ENCODE measurements at regions not wholly inside any gene's neighbourhood (a gene's known extent, or its start where the extent isn't known, plus 50 kb on each side); places are given as distances from the start of the nearest gene placed in this dataset.

DNA sequence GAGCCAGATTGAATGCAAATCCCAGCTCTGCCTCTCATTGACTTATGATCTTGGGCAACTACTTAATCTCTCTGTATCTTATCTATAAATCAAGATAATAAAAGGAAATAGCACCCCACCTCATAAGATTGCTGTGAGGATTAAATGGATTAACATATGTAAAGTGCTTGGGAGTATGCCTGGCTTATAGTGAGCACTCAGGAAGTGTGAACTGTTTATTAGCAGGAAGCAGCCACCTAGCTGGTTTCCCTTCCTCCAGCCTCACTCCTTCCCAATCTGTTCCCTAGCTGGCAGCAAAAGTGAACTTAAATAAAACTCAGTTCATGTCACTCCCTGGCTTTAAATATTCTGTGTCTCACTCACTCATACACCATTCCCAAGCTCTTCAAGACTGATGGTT, 526.6 kb upstream of the PKDCC start:
- Mint-ChIP-seq H3K9me3 (no peaks in the 10 kb centered on the region), H3K4me3 (no peak overlapping the region), H3K27ac (no peak overlapping the region), H3K36me3 (no peaks in the 10 kb centered on the region), H3K27me3 (no peaks in the 10 kb centered on the region), H3K4me1 (no peaks in the 10 kb centered on the region)
- ATAC-seq (ENCODE audit: low read depth) (no peak), DNase-seq (ENCODE audit: low spot score in 2 of 2) (no peak)

DNA sequence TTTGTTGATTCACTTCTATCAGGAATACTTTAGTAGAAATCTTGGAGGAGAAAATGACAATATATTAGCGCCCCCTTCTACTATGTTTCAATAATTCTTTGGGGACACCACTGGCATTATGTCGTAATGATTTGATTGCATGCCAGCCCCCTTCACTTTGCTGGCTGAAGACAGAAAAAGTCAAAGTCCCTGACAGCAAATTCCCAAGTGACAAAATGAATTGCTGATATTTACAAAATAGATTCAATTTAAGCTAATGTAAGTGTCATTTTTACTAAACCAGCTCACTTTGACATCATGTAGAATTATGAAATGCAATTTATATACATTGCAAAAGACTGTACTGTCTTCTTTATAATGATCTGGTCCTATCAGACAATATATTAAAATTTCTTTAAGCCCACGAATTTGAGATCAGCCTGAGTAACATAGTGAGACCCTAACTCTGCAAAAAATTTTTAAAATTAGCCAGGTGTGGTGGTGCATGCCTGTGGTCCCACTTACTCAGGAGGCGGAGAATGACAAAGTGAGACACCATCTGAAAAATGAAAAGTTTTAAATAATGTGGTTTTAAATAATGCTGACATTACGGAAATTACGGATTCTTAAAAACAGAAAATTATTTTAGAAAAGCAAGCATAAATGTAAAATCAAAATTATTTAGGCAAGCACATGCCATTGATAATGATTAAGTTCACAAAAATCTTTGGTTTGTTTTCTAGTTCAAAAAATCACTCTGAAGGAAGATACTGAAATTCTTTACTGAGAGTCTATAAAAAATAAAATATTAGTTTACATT, 520.1 kb upstream of the PKDCC start:
- no peaks in the 10 kb centered on the region for H3K27me3 Mint-ChIP-seq
- no peak overlapping the region for H3K4me3 Mint-ChIP-seq
- no peaks in the 10 kb centered on the region for H3K4me1 Mint-ChIP-seq
- no peak for ATAC-seq (ENCODE audit: low read depth)
- H3K36me3 Mint-ChIP-seq, result peaks cover 2% of the 10 kb centered on the region
- no peak overlapping the region for H3K27ac Mint-ChIP-seq
- H3K9me3 Mint-ChIP-seq, result peaks cover 3% of the 10 kb centered on the region
- DNase-seq (ENCODE audit: low spot score in 2 of 2), result no peak

DNA sequence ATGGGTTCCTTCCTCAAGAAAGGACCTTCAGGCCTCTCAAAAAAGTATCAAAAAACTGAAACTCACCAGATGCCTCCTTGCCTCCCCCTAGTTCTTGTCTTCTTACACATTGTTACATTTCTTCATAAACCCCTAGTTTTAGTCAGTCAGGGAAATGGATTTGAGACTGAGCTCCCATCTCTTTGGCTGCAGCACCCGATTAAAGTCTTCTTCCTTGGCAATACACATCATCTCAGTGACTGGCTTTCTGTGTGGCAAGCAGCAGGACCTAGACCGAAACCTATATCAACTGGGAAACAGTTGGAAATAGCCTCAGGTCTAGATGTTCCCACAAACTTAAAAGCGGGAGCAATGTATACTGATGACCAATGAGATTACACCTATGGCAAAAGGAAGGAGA, 512.2 kb upstream of the PKDCC start:
- Mint-ChIP-seq H3K27me3 (no peaks in the 10 kb centered on the region), H3K36me3 (peaks cover 2% of the 10 kb centered on the region), H3K9me3 (peaks cover 5% of the 10 kb centered on the region), H3K4me3 (no peak overlapping the region), H3K27ac (no peak overlapping the region), H3K4me1 (no peaks in the 10 kb centered on the region)
- no peak for ATAC-seq (ENCODE audit: low read depth)
- no peak for DNase-seq (ENCODE audit: low spot score in 2 of 2)

DNA sequence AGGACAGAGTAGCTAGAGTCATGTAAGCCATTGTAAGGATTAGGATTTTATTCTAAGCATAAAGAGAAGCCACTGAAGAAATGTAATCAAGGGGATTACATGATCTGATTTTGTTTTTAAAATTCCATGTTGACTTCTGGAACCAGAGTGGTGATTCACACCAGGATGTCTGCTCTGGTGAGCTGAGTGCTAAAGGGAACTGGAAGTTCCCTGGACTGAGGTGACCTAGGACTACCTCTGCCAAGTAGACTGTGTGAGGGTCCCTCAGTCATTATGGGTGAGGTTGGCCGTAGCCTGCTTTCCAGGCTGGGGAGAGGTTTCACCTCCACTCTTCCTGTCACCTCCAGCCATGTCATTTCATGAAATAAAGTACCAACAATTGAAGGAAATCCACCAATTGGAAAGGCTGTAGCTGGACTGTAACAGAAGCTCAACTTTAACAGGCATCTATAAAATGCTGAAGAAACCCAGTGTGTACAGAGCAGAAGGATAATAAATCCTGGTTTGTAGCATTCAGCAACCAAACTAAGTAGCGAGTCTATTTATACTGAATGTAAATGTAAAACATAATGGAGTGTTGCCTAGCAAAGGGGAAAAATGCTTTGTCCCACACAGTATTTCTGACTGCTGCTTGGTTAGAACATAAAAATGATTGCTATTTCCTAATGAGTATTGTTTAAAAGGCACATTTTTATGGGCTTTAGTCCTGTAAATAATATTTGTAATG, 507.4 kb upstream of the PKDCC start:
- Mint-ChIP-seq H3K9me3 (peaks cover 4% of the 10 kb centered on the region), H3K27me3 (peaks cover 1% of the 10 kb centered on the region), H3K4me3 (no peak overlapping the region), H3K4me1 (no peaks in the 10 kb centered on the region), H3K36me3 (no peaks in the 10 kb centered on the region), H3K27ac (no peak overlapping the region)
- DNase-seq (ENCODE audit: low spot score in 2 of 2) (no peak), ATAC-seq (ENCODE audit: low read depth) (no peak)

DNA sequence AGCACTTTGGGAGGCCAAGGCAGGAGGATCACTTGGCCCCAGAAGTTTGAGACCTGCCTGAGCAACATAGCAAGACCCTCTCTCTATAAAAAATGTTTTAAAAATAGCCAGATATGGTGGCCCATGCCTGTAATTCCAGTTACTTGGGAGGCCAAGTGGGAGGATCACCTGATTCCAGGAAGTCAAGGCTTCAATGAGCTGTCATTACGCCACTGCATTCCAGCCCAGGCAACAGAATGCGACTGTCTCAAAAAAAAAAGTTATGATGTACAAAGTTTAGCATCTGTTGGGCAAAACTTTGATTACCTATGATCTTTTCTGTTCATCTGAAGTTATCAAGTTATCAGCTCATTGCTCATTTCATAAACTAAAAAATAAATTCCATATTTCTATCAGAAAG, 504.1 kb upstream of the PKDCC start:
- peaks cover 1% of the 10 kb centered on the region for H3K27me3 Mint-ChIP-seq
- ATAC-seq (ENCODE audit: low read depth), result no peak
- peaks cover 2% of the 10 kb centered on the region for H3K9me3 Mint-ChIP-seq
- no peaks in the 10 kb centered on the region for H3K36me3 Mint-ChIP-seq
- H3K4me1 Mint-ChIP-seq, result no peaks in the 10 kb centered on the region
- no peak overlapping the region for H3K27ac Mint-ChIP-seq
- DNase-seq (ENCODE audit: low spot score in 2 of 2), result no peak
- no peak overlapping the region for H3K4me3 Mint-ChIP-seq

DNA sequence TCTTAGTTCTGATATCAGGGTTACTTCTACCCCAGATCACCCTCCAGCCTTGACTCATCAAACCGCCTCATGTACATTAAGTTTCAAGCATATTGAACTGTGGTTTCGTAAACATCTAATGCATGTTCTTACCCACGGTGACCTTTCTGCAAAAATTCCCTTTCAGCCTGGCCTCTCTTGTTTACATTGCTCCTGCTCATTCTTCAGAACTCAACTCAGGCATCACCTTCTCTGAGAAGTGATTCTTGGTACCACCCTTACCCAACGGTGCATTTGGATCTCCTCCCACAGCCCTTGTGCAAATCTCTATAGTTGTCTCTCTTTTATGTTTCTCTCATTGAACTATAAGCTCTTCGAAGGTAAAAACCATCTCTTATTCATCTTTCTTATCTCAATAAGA, 503.1 kb upstream of the PKDCC start:
- Mint-ChIP-seq H3K27ac (no peak overlapping the region), H3K4me3 (no peak overlapping the region), H3K9me3 (peaks cover 2% of the 10 kb centered on the region), H3K27me3 (peaks cover 1% of the 10 kb centered on the region), H3K36me3 (no peaks in the 10 kb centered on the region), H3K4me1 (no peaks in the 10 kb centered on the region)
- DNase-seq (ENCODE audit: low spot score in 2 of 2) (no peak), ATAC-seq (ENCODE audit: low read depth) (no peak)

DNA sequence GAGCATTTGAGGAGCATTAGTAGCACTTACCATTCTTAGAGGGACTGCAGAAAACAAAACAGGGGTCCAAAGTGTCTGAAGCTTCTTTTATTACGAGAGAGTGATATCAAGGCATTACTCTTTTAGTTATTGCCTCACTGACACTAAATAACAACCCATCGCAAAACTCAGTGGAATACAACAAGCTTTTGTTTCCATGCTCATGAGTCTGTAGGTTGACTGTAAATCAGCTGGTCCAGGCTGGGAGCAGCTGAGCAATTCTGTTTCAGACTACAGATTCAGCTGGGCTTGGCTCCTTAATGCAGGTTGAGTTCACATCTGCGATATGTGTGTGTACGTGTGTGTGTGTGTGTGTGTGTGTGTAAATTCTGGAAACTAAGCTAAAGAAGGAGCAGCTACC, 501.8 kb upstream of the PKDCC start:
- ATAC-seq (ENCODE audit: low read depth), result no peak
- H3K9me3 Mint-ChIP-seq, result peaks cover 2% of the 10 kb centered on the region
- H3K4me3 Mint-ChIP-seq, result no peak overlapping the region
- no peaks in the 10 kb centered on the region for H3K36me3 Mint-ChIP-seq
- H3K27me3 Mint-ChIP-seq, result peaks cover 1% of the 10 kb centered on the region
- H3K4me1 Mint-ChIP-seq, result no peaks in the 10 kb centered on the region
- no peak overlapping the region for H3K27ac Mint-ChIP-seq
- DNase-seq (ENCODE audit: low spot score in 2 of 2), result no peak

DNA sequence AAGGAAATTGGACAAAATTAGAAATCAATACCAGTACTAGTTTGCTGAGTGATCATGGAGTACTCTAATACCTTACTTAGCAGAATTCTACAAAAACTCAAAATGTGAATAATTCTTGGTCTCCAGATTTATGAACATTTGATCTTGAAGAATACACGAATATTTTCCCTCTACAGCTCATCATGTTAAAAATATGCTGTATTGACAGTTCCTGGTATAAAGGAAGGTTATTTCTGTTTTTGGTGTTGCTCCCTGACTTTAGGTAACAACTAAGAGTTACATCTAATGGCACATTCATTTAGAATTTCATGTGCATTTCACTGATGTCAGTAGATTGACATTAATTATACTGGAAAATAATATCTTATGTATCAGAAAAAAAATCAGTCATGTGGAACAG, 479.2 kb upstream of the PKDCC start:
- H3K4me1 Mint-ChIP-seq, result no peaks in the 10 kb centered on the region
- no peak for ATAC-seq (ENCODE audit: low read depth)
- no peak overlapping the region for H3K27ac Mint-ChIP-seq
- no peak overlapping the region for H3K4me3 Mint-ChIP-seq
- DNase-seq (ENCODE audit: low spot score in 2 of 2), result no peak
- H3K36me3 Mint-ChIP-seq, result no peaks in the 10 kb centered on the region
- peaks cover 5% of the 10 kb centered on the region for H3K27me3 Mint-ChIP-seq
- peaks cover 2% of the 10 kb centered on the region for H3K9me3 Mint-ChIP-seq

DNA sequence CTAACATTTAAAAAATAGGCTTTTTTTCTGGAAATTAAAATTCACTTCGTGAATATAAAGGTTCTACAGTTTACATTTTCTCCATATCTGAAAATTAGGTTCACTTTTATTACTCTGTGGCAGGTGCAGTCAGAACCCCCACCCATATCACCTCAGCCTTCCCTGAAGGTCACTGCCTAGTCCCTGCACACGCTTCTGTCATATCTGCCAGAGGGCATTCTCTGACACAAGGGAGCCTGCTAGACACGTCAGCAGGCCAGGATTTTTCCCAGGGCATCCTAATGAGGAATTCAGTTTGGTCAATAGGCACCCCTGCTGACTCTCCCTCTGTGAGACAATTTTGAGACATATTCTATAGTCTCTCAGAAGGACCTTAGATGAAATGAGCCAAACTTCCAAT, 475.7 kb upstream of the PKDCC start:
- no peaks in the 10 kb centered on the region for H3K4me1 Mint-ChIP-seq
- H3K9me3 Mint-ChIP-seq, result peaks cover 2% of the 10 kb centered on the region
- no peak overlapping the region for H3K27ac Mint-ChIP-seq
- H3K36me3 Mint-ChIP-seq, result no peaks in the 10 kb centered on the region
- DNase-seq (ENCODE audit: low spot score in 2 of 2), result no peak
- H3K4me3 Mint-ChIP-seq, result no peak overlapping the region
- no peak for ATAC-seq (ENCODE audit: low read depth)
- peaks cover 5% of the 10 kb centered on the region for H3K27me3 Mint-ChIP-seq

DNA sequence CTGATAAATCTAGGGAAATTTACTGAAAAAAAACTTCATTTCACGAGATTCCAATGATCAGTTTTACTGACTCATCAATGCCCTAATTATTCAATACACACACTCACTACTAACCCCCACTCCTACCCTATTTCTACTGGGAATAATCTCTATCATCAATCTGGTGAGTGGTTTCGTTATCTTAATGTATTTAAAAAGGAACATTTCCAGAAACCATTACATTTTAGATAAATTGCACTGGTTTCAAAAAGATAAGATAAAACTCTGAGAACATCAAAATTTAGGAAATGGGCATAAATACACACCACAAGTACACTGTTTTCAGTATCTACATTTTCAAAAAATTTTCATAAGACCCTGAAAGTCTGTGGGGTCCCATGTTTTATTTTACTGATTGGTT, 471.4 kb upstream of the PKDCC start:
- H3K27ac Mint-ChIP-seq, result no peak overlapping the region
- no peaks in the 10 kb centered on the region for H3K27me3 Mint-ChIP-seq
- DNase-seq (ENCODE audit: low spot score in 2 of 2), result no peak
- H3K9me3 Mint-ChIP-seq, result no peaks in the 10 kb centered on the region
- no peak for ATAC-seq (ENCODE audit: low read depth)
- no peak overlapping the region for H3K4me3 Mint-ChIP-seq
- no peaks in the 10 kb centered on the region for H3K4me1 Mint-ChIP-seq
- H3K36me3 Mint-ChIP-seq, result no peaks in the 10 kb centered on the region

DNA sequence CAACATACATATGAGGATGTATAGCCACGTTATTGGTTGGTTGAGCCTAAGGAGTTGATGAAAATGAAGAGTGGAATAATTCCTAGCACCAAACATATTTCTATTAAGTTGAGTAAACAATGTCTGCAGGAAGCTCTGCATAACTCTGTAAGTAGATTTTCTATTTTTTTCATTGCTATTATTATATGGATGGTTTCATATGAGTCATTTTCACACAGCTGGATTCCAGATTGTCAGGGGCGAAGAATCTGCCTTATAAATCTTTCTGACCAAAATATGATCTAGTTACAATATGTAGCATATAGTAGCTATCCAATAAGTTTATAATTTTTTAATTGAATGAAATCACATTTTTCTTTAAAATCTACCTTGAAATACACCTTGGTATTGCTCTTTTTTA, 468.0 kb upstream of the PKDCC start:
- H3K36me3 Mint-ChIP-seq, result no peaks in the 10 kb centered on the region
- ATAC-seq (ENCODE audit: low read depth), result no peak
- no peaks in the 10 kb centered on the region for H3K4me1 Mint-ChIP-seq

DNA sequence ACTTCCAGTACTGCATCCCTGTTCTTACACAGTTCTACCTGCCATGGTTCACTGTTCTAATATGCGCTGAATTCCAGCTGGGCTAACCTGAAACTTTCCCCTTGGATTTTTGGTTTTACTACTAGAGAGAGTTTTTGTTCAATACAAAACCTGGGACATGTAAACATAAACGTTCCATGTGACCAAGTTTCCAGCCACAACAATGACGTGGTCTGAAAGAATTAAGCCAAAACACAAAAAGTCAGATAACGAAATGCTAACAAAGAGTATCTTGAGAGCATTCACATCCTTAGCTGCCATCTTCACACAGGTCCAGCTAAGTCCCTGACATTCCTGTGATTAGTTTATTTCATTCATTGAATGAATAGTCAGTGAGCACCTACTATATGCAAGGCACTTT, 467.0 kb upstream of the PKDCC start:
- ATAC-seq (ENCODE audit: low read depth) (no peak), DNase-seq (ENCODE audit: low spot score in 2 of 2) (no peak)
- Mint-ChIP-seq H3K4me1 (no peaks in the 10 kb centered on the region), H3K27me3 (no peaks in the 10 kb centered on the region), H3K9me3 (peaks cover 19% of the 10 kb centered on the region), H3K36me3 (no peaks in the 10 kb centered on the region), H3K27ac (no peak overlapping the region), H3K4me3 (no peak overlapping the region)

More for the DNA sequence above, 468.0 kb upstream of the PKDCC start:
- no peak overlapping the region for H3K4me3 Mint-ChIP-seq
- DNase-seq (ENCODE audit: low spot score in 2 of 2), result no peak
- H3K27ac Mint-ChIP-seq, result no peak overlapping the region
- H3K27me3 Mint-ChIP-seq, result no peaks in the 10 kb centered on the region
- peaks cover 11% of the 10 kb centered on the region for H3K9me3 Mint-ChIP-seq

DNA sequence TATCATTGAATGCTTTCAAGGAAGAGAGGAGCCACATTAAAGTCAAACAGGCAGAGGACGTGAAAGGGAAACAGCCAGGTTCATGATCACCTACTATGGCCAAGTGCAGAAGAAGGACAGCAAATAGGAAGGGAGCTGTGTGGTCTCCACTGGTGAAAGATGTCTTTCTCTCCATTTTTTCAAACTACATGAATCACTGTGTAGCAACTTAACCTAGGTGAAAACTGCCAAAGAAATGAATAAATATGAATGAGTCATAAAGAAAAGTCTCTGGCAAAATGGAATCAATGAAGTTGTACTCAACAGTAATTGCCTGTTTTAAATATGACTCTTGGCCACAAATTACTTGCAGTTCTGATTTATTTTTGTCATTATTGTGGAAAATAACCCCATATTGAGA, 452.6 kb upstream of the PKDCC start:
- H3K27me3 Mint-ChIP-seq, result no peaks in the 10 kb centered on the region
- H3K9me3 Mint-ChIP-seq, result no peaks in the 10 kb centered on the region
- H3K4me1 Mint-ChIP-seq, result no peaks in the 10 kb centered on the region
- ATAC-seq (ENCODE audit: low read depth) (no peak), DNase-seq (ENCODE audit: low spot score in 2 of 2) (no peak)
- no peak overlapping the region for H3K27ac Mint-ChIP-seq
- H3K4me3 Mint-ChIP-seq, result no peak overlapping the region
- no peaks in the 10 kb centered on the region for H3K36me3 Mint-ChIP-seq

DNA sequence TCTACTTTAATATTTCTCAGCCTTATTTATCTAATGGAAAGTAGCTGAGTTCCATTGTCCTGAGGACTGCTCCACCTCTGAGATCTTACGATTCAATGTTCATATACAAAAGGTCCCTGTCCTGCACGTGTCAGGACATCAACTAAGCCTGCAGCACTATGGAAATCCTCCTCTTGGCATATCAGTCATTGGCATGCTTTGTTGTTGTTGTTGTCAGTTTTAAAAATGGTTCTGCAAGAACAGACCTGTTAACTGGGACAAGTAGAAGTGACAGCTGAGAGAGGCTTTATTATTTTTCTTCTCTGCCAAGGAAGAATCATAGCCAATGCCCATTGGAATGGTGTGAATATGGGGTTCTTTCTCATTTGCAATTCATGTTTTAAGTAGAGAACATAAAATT, 450.1 kb upstream of the PKDCC start:
- Mint-ChIP-seq H3K36me3 (no peaks in the 10 kb centered on the region), H3K9me3 (no peaks in the 10 kb centered on the region), H3K27ac (no peak overlapping the region), H3K4me1 (no peaks in the 10 kb centered on the region), H3K27me3 (peaks cover 4% of the 10 kb centered on the region), H3K4me3 (no peak overlapping the region)
- no peak for ATAC-seq (ENCODE audit: low read depth)
- no peak for DNase-seq (ENCODE audit: low spot score in 2 of 2)

Measured in memory B cell (primary cell).